HG03039 (cell line): ENCODE measurements at regions not wholly inside any gene's neighbourhood (a gene's known extent, or its start where the extent isn't known, plus 50 kb on each side); places are given as distances from the start of the nearest gene placed in this dataset.

ENCODE experiments used
- ATAC-seq: cut with Tn5 transposase; IDR thresholded peaks from one replicate; pipeline ENCODE4 v1.9.1; 2021; ENCODE audit warnings: mild to moderate bottlenecking, moderate library complexity; ENCODE audit not compliant: unreplicated experiment

DNA sequence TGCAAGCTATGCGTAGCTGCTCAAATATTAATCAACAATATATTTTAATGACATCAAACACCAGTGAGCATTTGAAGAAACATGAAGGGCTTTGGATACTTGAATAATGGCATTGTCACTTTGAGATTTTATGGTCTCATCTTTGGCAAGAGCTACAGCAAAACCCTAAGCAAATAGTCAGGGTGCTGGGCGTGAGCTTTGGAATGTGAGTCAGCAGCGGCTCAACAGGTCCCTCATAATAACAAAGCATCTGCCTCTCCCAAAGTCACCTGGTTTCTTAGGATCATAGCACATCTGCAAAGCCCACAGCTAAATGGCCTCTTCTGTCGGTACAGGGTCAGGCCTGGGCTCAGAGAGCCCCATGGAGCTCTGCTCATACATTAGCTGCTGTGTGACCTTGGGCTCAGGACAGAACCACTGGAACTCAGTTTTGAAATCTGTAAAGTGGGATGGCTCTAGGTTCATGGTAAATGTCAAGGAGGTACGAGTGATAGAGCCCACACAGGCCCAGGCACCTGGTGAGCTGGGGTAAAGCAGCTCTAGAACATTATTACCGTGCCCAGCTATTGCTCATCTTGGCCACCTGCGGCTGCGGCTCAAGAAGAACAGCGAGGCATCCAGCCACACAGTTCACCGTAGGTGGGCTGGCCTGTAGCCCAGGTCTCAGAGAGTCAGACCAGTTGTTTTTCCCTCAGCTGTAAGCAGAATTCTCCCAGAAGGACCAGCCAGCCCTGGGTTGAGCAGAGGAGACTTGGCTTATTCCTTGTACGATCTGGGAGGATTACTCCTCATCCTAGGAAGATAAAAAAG, 544.5 kb upstream of the CDH11 start:
- no peak for ATAC-seq

DNA sequence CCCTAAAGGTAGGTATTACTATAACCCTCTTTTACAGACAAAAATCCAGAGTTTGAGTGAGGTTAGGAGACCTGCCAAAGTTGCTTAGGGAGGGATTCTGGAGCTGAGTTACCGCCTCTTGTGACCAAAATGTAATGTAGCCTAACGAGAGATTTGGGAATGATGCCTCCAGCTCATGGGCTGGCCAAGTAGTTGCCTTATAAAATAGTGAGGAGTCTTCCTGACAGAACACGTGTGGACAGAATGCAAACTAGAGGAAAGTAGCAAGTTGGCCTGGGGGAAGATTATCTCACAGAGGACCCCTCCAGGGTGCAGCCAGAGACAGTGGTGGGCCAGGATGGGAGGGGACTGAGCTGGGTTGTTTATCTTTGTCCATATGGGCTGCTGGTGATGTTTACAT, 543.7 kb upstream of the CDH11 start:
- ATAC-seq = no peak

DNA sequence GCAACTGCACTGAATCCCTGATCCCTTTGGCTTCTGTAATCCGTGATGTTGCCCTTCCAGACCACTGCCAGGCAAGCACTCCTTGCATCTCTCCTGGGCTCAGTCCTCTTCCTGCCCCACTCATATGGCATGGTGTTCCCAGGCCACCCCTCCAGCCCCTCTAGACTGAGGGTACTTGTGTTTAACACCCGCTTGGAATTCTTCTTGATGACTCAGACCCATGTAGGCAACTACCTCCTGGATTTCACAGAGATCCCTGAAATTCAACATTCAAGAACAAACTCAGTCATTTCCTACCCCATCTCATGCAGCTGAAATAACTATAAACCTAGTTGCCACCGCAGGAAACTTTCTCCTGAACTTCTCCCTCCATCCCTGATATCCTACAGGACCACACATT, 541.9 kb upstream of the CDH11 start:
- ATAC-seq = no peak

DNA sequence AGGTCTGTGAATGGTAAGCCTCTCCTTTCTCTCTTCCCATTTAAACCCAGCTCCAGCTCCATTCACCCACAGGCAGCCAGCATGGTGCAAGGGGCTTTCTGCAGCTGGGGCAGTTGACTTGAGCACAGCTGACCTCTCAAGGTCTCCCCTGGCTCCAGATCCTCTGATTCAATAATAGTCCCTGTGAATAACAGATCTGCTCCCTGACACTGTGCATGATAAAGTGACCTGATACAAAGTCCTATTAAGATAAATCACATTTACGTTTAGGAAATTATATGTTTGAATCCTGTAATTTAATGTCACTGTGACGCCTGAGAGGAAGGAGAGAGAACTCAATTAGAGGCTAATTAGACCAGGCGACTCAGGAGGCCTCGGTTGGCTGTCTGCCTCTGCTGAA, 540.4 kb upstream of the CDH11 start:
- no peak for ATAC-seq

DNA sequence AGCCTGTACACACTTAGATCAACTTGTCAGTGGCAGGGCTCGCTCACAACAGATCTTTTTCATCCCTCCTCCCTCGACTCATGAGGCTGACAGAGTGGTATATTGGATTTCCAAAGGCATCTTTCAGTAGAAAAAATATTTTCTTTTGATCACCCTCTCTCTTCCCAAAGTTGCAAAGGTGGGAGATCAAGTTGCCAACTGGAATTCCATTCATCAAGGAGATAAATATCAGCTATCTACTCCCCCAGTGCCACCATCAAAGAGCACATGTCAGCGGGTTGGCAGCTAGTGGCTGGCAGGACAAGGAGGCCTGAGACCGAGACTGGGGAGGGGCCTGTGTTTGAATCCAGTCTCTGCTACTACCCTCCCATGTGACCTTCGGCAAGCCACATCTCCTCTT, 539.7 kb upstream of the CDH11 start:
- ATAC-seq = no peak

DNA sequence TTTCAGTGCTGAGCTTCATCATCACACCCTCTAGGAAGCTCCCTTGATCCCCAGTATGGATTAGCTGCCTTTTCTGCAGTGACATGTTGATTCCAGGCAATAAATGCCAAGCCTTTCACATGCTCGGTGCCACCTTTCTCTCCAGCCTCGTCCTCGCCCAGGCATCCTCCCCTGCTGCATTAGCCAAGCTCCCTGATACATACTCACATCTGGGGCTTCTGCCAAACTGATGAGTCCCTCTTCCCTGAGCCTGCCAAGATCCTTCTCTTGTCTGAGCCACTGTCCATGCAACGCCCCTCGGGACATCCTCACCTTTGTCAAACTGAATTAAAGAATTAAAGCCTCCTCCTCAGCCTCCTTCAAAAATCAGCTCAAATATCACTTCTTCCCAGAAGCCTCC, 538.5 kb upstream of the CDH11 start:
- no peak for ATAC-seq

DNA sequence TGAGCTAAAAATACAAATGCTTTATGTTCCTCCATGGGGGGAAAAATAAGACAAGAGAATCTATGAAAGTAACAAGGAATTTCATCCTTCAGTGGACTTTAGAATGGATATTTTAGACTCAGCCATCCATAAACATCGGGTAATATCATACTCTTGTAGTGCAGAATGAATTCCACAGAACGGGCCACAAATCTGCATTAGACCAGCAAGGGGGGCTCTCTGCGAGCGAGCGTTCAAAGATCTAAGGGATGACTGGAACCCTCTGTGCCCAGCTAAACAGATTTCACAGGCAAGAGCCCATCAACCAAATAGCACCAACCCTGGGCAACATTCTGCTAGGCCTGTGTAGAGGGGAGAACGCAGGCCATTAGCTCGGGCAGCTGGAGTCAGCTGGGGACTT, 537.9 kb upstream of the CDH11 start:
- no peak for ATAC-seq

DNA sequence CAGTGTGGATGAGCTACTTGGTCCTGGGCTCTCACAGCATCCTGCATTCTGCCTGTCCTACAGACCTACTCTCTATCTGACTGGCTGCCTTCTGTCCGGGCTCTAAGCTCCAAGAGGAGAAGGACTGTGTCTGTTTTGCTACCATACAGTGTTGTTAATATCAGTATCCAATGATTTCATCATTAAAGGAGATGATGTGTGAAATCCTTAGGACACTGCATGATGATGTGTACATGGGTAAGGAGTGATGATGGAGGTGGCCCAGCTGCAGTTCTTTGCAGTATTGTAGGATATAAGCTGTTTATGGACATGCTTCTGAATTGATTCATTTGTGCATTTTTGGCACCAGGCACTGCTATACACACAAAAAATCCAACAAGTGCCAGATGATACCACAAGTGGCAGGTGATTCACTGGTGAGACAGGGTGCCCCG, 536.9 kb upstream of the CDH11 start:
- ATAC-seq = no peak

DNA sequence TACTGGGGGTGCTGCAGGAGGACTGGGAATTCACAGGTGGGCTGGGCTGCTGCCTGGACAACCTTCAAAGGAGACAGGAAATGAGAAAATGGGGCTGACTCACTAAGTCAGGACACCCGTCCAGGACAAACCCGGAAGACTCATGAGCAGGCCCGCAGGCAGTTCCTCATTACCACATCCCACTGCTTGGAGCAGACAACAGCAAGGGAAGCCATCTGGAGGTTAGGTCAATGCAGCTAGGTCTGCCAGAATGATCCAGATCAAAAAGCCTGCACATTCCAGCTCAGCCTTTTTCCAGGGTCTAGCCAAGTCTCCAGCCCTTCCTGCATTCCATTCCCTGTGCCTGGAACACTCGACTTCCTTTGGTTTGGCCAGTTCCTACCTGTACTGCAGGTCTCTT, 536.5 kb upstream of the CDH11 start:
- no peak for ATAC-seq

DNA sequence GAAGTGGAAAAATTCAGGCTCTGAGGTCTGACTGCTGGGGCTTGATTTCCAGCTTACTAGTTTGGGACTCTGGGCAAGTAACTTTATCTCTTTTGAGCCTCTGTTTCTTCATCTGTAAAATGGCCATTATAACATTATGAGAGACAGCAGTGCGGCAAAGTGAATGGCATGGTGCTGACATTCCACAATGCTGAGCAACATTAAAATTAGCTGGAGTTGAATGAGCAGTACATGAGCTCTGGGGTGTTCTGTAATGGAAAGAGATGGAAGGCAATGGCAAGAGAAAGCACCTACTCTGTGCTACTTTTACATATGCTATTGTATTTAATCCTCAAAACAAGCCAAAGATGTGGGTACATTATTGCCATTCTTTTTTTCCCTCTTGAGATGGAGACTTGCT, 535.7 kb upstream of the CDH11 start:
- no peak for ATAC-seq

DNA sequence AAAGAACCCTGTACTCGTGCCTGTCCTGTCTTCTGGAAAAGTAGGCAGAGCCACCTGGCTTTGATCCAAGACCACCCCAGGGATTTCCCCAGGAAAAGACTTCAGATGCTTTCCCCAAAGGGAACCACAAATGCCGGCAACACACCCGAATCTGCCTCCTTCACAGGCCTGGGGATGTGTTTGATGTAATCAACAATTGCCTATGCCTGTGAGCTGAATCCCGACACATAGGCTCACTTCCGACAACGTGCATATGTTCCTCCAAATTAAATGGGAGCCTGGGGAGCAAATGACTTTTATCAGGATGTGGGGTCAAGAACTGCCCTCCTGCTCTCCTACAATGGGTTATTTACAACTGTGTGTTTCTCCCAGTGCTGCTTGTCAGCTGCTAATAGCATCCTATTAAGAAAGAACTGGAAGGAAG, 535.2 kb upstream of the CDH11 start:
- no peak for ATAC-seq

DNA sequence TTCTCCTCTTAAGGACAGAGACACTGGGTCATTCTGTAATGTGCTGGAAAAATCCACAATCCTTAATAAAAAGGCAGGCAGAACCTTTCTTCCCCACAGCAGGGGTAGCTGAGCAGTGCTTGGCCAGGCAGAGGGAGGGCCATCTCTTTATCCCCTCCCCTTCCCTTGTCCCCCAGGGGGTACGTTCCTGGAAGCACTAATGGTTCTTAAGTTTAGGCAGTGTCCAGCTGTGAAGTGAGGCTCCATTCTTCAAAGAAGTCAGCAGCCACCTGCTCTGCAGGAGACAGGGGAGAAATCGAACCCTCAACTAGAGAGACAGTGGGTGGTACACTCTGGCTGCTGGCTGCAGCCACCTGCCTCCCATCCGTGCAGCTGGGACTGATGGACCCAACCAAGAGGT, 533.9 kb upstream of the CDH11 start:
- no peak for ATAC-seq

DNA sequence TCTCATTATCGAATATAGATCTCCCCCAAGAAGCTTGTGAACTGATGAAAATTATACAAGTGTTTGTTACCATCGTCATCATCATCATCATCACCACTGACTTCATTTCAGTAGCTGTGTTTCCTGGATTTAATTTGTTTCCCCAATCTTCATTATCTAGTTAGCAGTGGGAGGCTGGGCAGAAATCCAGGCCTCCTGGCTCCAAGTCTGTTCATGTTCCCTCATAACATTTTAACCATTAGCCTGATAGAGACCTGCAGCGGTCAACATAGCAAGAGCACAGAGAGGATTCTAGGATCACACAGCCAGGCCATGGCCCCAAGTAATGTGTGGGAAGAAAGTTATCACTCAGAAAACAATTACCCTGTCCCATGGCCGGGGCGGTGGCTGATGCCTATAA, 526.2 kb upstream of the CDH11 start:
- ATAC-seq = no peak

DNA sequence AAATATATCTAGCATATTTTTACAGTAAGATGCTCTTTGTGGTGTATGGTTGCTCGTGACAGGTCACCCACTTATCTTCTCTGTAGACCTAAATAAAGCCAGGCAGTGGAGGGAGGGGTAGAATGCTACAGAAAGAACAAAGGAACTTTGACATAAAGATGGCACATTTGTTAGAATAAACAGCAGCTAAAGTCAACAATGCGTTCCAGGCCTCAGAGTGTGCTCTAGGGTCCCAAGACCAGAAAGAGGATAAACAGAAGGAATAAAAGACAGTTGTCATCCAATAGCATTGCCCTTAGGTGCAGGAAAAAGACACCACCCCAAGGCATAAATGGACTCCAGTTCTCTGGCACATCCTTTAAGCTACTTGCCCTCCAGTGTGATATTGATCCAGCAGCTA, 523.0 kb upstream of the CDH11 start:
- ATAC-seq = no peak

DNA sequence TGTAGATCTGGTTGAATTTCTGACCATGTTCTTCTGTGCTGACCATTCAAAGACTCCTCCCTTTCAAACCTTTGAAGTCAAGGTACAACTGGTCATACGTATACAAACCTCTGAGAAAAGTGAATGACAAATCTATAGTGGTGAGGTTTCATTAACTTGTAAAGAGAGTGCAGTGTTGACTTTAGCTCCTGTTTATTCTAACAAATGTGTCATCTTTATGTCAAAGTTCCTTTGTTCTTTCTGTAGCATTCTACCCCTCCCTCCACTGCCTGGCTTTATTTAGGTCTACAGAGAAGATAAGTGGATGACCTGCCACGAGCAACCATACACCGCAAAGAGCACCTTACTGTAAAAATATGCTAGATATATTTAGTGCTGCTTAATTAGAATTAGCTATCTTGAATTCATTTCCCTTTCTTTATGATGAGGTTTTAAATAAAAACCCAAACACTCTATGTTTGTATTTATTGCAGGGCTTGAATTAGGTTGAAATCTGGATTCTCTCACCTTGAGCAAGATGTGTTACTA, 520.0 kb upstream of the CDH11 start:
- no peak for ATAC-seq

DNA sequence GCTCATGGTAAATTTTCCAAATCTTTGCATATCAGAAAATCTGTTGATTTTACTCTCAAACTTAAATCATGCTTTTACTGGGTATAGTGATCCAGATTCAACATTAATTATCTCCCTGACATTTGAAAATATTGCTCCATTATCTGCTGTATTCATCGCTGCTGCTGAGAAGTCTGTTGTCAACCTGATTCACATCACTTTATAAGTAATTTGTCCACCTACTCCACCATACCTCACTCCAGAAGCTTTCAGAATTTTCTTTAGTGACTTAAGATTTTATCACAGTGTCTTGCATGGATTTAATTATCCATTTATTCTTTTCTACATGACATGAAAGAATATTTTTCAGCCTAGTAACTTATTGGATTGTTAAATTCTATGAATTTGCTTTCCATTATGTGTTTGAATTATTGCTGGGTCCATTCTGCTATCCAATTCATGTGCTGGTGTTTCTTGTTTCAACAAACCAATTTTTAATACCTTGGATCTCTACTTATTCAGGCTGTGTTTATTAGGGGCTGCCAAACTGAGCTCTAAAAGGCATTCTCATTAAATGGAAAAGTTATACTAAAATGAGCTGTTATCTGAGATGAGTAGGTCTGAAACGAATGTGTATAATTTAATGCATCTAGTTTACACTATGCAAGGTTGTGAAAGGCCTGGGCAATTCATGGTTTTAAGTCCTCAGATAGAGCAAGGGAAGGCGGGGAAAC, 519.3 kb upstream of the CDH11 start:
- ATAC-seq = no peak

DNA sequence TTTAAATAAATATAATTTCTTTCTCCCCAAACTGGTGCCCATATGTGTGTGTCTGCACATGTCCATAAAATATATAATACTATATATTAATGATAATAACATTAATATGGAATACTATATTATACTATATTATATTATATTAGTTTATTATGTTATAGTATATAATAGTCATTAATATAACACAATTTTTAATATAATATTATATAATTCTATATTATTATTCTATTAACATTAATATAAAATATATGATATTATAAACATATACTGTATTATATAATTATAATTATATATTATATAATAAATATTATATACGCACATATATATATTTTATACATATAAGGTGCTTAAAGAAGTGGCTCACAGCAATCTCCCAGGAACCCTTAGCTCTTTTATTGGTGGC, 513.0 kb upstream of the CDH11 start:
- no peak for ATAC-seq

DNA sequence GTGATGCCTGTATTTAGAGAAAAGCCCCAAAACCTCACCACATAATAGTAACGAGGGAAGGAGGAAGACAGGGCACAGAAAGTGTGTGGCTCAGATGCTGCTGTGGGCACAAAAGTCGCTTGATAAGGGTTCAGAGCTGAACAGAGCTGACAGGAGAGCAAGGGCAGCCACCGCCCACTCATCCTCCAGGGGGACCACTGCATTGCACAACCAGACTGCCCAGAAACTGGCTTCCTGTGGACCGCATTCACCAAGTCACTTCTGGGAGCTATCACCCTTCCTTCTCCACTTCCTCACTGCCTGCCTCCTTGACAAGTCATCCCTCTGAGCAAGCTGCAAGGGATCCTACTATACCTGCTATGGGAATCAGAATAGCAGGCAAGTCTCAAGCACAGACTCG, 512.4 kb upstream of the CDH11 start:
- ATAC-seq = no peak

DNA sequence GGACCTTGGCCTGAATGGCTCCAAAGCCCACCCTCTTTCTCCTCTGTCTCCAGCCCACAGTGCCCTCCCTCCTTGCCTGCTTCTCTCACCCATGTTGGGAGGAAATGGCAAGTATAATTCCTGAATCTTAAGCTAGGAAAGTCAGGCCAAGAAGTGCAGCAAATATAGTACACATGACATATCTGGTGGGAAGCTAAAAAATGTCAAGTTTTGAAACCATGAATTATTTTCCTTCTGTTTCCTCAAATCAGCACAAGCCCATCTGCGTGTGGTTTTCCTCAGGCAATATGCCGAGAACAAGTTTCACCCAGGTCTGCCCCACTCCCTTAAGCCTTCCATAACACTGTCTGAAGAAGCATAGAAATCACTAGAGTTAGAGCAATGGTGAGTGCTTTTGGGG, 502.8 kb upstream of the CDH11 start:
- no peak for ATAC-seq

DNA sequence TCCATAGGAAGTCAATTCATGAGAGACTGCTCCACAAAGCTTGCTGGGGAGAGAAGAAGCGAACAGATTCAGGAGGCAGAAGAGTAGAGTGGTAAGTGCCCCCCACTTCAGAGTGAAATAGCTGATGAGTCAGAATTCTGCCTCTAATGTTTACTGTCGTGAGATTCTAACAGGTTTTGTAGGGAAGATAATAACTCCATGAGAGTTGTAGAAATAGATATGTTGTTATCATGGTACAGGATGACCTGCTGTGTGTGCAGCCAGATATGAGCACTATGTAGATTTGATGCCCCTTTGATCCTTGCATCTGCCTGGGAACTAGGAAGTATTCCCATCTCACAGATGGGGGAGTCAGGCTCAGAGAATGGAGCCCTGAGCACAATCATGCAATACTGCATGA, 502.4 kb upstream of the CDH11 start:
- no peak for ATAC-seq

DNA sequence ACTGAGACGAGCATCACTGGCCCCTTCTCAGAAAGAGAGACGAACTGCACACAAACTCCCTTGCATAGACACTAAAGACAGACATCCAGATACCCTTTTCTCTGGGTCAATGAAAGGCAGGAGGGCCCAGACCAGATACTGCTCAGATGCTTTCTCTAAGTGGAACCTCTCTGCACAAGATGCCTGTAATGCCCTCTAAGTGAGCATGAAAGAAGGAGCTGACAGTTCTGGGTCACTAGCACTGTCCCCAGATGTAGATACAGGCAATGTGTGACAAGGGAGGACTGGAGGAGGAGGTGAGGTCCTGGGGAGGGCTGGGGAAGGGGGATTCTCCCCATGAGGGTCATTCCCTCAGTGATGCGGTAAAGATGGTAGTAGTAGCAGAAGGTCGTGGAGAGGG, 501.0 kb upstream of the CDH11 start:
- no peak for ATAC-seq

DNA sequence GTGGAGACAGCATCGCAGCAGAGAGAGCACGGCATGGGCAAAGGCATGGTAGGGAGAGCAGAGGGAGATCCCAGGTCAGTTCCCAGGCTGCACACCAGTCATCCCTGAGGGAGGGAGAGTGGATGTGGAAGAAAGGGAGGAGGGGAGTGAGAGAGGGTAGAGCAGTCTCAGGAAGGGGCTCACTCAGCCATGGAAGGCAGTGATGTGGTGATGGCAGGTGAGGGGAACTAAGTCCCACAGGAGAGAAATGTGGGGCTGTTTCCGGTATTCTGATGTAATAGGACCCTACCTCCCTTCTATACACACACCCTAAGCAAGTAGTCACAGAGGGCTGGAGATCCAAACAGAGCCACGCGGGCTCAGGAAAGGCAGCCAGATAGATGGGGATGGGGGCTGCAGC, 500.3 kb upstream of the CDH11 start:
- no peak for ATAC-seq
